MM.1S (cell line): ENCODE measurements at regions not wholly inside any gene's neighbourhood (a gene's known extent, or its start where the extent isn't known, plus 50 kb on each side); places are given as distances from the start of the nearest gene placed in this dataset.

Experiments
- EZH2 ChIP-seq: fragments of 300-600 bp; sonication (generic); optimal IDR thresholded peaks from 2 replicates; pipeline ENCODE3; 2017; ENCODE audit warnings: low read depth, mild to moderate bottlenecking, antibody characterized with exemption, low read length, mixed read lengths
- EZH2phosphoT487 ChIP-seq: fragments of 300-600 bp; sonication (generic); IDR thresholded peaks from 2 replicates; pipeline ENCODE4 v1.6.1; 2018; ENCODE audit warnings: antibody characterized with exemption, low read length
- TF ChIP-seq, protein P1 (sequence below): fragments of 300-600 bp; sonication (generic); IDR thresholded peaks from 2 replicates; pipeline ENCODE4 v1.5.1; 2016; ENCODE audit warnings: antibody characterized with exemption, low read length, mixed read lengths

- TF ChIP-seq, protein P1, sequence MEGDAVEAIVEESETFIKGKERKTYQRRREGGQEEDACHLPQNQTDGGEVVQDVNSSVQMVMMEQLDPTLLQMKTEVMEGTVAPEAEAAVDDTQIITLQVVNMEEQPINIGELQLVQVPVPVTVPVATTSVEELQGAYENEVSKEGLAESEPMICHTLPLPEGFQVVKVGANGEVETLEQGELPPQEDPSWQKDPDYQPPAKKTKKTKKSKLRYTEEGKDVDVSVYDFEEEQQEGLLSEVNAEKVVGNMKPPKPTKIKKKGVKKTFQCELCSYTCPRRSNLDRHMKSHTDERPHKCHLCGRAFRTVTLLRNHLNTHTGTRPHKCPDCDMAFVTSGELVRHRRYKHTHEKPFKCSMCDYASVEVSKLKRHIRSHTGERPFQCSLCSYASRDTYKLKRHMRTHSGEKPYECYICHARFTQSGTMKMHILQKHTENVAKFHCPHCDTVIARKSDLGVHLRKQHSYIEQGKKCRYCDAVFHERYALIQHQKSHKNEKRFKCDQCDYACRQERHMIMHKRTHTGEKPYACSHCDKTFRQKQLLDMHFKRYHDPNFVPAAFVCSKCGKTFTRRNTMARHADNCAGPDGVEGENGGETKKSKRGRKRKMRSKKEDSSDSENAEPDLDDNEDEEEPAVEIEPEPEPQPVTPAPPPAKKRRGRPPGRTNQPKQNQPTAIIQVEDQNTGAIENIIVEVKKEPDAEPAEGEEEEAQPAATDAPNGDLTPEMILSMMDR, result no peak
- TF ChIP-seq EZH2, result no peak
- TF ChIP-seq EZH2phosphoT487, result no peak
These were observed 97.9 kb upstream of the CDH11 start for GRCh38 chr16:65219786-65220185.
